IMR-90 (cell line): ENCODE measurements at regions not wholly inside any gene's neighbourhood (a gene's known extent, or its start where the extent isn't known, plus 50 kb on each side); places are given as distances from the start of the nearest gene placed in this dataset.

ENCODE experiments used
- ATAC-seq: fragments of 200-7000 bp; cut with Tn5 transposase; 2 replicates; pipeline ENCODE4 v1.9.1; 2020; ENCODE audit warnings: low read depth, mild to moderate bottlenecking, moderate library complexity
- BruUV-seq: library from RNA; stranded (reverse); fragments of 400-500 nt; replicated peaks from 2 replicates; lab custom pipeline; 2021; lab: Mats Ljungman, UMichigan
- CTCF ChIA-PET: fragments of 300-600 bp; formaldehyde crosslinking; extraction: SDS; loops from one replicate; lab custom pipeline; 2021; ENCODE audit warnings: antibody characterized with exemption; lab: Yijun Ruan, JAX
- POLR2A ChIA-PET: fragments of 300-600 bp; sonication (Branson Sonifier 250); formaldehyde crosslinking; loops from one replicate; lab custom pipeline; 2022; ENCODE audit warnings: antibody characterized with exemption; ENCODE audit not compliant: unreplicated experiment; lab: Charles Lee
- DNase-seq: peaks from one replicate; pipeline ENCODE4 v3.0.0; 2013
- H2AFZ ChIP-seq: replicated peaks from 2 replicates; pipeline ENCODE3; 2013; ENCODE audit warnings: low read length, mild to moderate bottlenecking; ENCODE audit not compliant: poor library complexity
- H2AK5ac ChIP-seq: 2 replicates; pipeline ENCODE4 v1.6.1; 2013; ENCODE audit warnings: low read depth, low read length, inconsistent platforms
- H2AK9ac ChIP-seq: replicated peaks from 2 replicates; pipeline ENCODE3; 2013; ENCODE audit warnings: mild to moderate bottlenecking, low read depth, low read length, moderate library complexity; ENCODE audit not compliant: poor library complexity
- H2BK120ac ChIP-seq: 2 replicates; pipeline ENCODE4 v1.6.1; 2013; ENCODE audit warnings: low read depth, low read length, inconsistent platforms
- H2BK15ac ChIP-seq: 3 replicates; pipeline ENCODE4 v1.6.1; 2013; ENCODE audit warnings: low read depth, low read length, inconsistent platforms
- H2BK20ac ChIP-seq: 2 replicates; pipeline ENCODE4 v1.6.1; 2013; ENCODE audit warnings: low read depth, mild to moderate bottlenecking, inconsistent platforms, low read length, moderate library complexity
- H2BK5ac ChIP-seq: 2 replicates; pipeline ENCODE4 v1.6.1; 2013; ENCODE audit warnings: mild to moderate bottlenecking, low read depth, low read length, inconsistent platforms; ENCODE audit not compliant: poor library complexity, severe bottlenecking
- H3K14ac ChIP-seq: replicated peaks from 2 replicates; pipeline ENCODE4 v1.6.1; 2013; ENCODE audit warnings: low read depth, low read length, inconsistent platforms
- H3K18ac ChIP-seq: 2 replicates; pipeline ENCODE4 v1.6.1; 2013; ENCODE audit warnings: low read depth, low read length, control low read depth
- H3K23ac ChIP-seq: 2 replicates; pipeline ENCODE4 v1.6.1; 2013; ENCODE audit warnings: low read depth, low read length, inconsistent platforms
- H3K27ac ChIP-seq: 2 replicates; pipeline ENCODE4 v1.5.1; 2013; ENCODE audit warnings: mild to moderate bottlenecking, control low read depth, low read length; ENCODE audit not compliant: insufficient read depth
- H3K27me3 ChIP-seq: 2 replicates; pipeline ENCODE4 v1.6.1; 2013; ENCODE audit warnings: low read length; ENCODE audit not compliant: control insufficient read depth, insufficient read depth
- H3K36me3 ChIP-seq: 2 replicates; pipeline ENCODE4 v1.6.1; 2013; ENCODE audit warnings: low read length, mixed read lengths; ENCODE audit not compliant: control insufficient read depth, insufficient read depth
- H3K4ac ChIP-seq: 2 replicates; pipeline ENCODE4 v1.6.1; 2013; ENCODE audit warnings: low read depth, low read length, inconsistent platforms
- H3K4me1 ChIP-seq: 2 replicates; pipeline ENCODE4 v1.6.1; 2013; ENCODE audit warnings: low read length, mixed read lengths; ENCODE audit not compliant: control insufficient read depth, insufficient read depth
- H3K4me2 ChIP-seq: 2 replicates; pipeline ENCODE4 v1.6.1; 2013; ENCODE audit warnings: low read depth, mild to moderate bottlenecking, control low read depth, low read length, moderate library complexity
- H3K4me3 ChIP-seq: 2 replicates; pipeline ENCODE4 v1.5.1; 2013; ENCODE audit warnings: low read depth, mild to moderate bottlenecking, control low read depth, low read length, moderate library complexity; ENCODE audit not compliant: insufficient read depth
- H3K56ac ChIP-seq: 2 replicates; pipeline ENCODE4 v1.6.1; 2013; ENCODE audit warnings: low read length, inconsistent platforms; ENCODE audit not compliant: insufficient read depth; ENCODE audit errors: extremely low read depth
- H3K79me1 ChIP-seq, 2 experiments: 2 replicates each; pipeline ENCODE4 v1.6.1; 2013; ENCODE audit warnings: low read length in 2 of 2, inconsistent platforms in 1 of 2, low read depth in 1 of 2
- H3K9ac ChIP-seq: 2 replicates; pipeline ENCODE4 v1.6.1; 2013; ENCODE audit warnings: low read depth, low read length, control low read depth
- H3K9me1 ChIP-seq: 2 replicates; pipeline ENCODE4 v1.6.1; 2013; ENCODE audit warnings: low read length, inconsistent platforms; ENCODE audit not compliant: insufficient read depth
- H3K9me3 ChIP-seq: 2 replicates; pipeline ENCODE4 v1.6.1; 2013; ENCODE audit warnings: low read length; ENCODE audit not compliant: control insufficient read depth, insufficient read depth
- H4K20me1 ChIP-seq: 2 replicates; pipeline ENCODE4 v1.6.1; 2013; ENCODE audit warnings: low read length, inconsistent platforms; ENCODE audit not compliant: insufficient read depth
- H4K5ac ChIP-seq: 2 replicates; pipeline ENCODE4 v1.6.1; 2013; ENCODE audit warnings: mild to moderate bottlenecking, low read depth, low read length, control low read depth
- H4K8ac ChIP-seq, 2 experiments: 2 replicates each; pipeline ENCODE4 v1.6.1; 2013; ENCODE audit warnings: low read depth in 2 of 2, low read length in 2 of 2, control low read depth in 1 of 2, inconsistent platforms in 1 of 2
- H4K91ac ChIP-seq: 2 replicates; pipeline ENCODE4 v1.6.1; 2013; ENCODE audit warnings: low read depth, low read length, inconsistent platforms; ENCODE audit not compliant: insufficient read depth
- BHLHE40 ChIP-seq: fragments of 150-350 bp; IDR thresholded peaks from 2 replicates; pipeline ENCODE4 v1.6.1; 2016; ENCODE audit warnings: mild to moderate bottlenecking, low read depth, low read length
- CEBPB ChIP-seq: IDR thresholded peaks from 2 replicates; pipeline ENCODE4 v1.6.1; 2012; ENCODE audit warnings: low read depth, low read length, improper control_type of control experiment
- MAZ ChIP-seq: IDR thresholded peaks from 2 replicates; pipeline ENCODE4 v1.6.1; 2012; ENCODE audit warnings: low read depth, mild to moderate bottlenecking, low read length, improper control_type of control experiment, moderate library complexity, borderline replicate concordance
- MXI1 ChIP-seq: IDR thresholded peaks from 2 replicates; pipeline ENCODE4 v1.6.1; 2012; ENCODE audit warnings: low read depth, mild to moderate bottlenecking, low read length, moderate library complexity, borderline replicate concordance
- NFE2L2 ChIP-seq: fragments of 150-350 bp; IDR thresholded peaks from 2 replicates; pipeline ENCODE4 v1.6.1; 2016; ENCODE audit warnings: low read depth, mild to moderate bottlenecking, low read length
- POLR2A ChIP-seq: IDR thresholded peaks from 2 replicates; pipeline ENCODE4 v1.6.1; 2012; ENCODE audit warnings: mild to moderate bottlenecking, low read depth, low read length
- RCOR1 ChIP-seq: IDR thresholded peaks from 2 replicates; pipeline ENCODE4 v1.6.1; 2012; ENCODE audit warnings: mild to moderate bottlenecking, low read length, improper control_type of control experiment; ENCODE audit not compliant: insufficient replicate concordance
- RFX5 ChIP-seq: IDR thresholded peaks from 2 replicates; pipeline ENCODE4 v1.8.0; 2012; ENCODE audit warnings: low read depth, mild to moderate bottlenecking, low read length, moderate library complexity
- SMC3 ChIP-seq: fragments of 150-350 bp; IDR thresholded peaks from 2 replicates; pipeline ENCODE4 v1.6.1; 2016; ENCODE audit warnings: low read depth, mild to moderate bottlenecking, antibody characterized with exemption, low read length, moderate library complexity
- USF2 ChIP-seq: fragments of 150-350 bp; IDR thresholded peaks from 2 replicates; pipeline ENCODE4 v1.6.1; 2017; ENCODE audit warnings: mild to moderate bottlenecking, antibody characterized with exemption, low read length, low read depth
- WGBS, 2 experiments: methylation state at CpG; one replicate each; pipeline versions ENCODE4 v1.1.5 to v1.1.7; 2013; ENCODE audit warnings: missing lambda C conversion rate in 2 of 2; ENCODE audit not compliant: insufficient read length in 1 of 2; ENCODE audit errors: extremely low coverage in 2 of 2; 5-methylcytosine and 5-hydroxymethylcytosine counted together
- dilution Hi-C: fragments of 300-500 bp; cut with HindIII; formaldehyde crosslinking; loops from one replicate; pipeline ENCODE4 v1.14.3; 2018; ENCODE audit warnings: low sequenced_read_pairs; ENCODE audit not compliant: unreplicated experiment
- in situ Hi-C: fragments of 300-500 bp; cut with MboI; formaldehyde crosslinking; loops from 3 replicates; pipeline ENCODE4 v1.14.3; 2019; ENCODE audit warnings: low sequenced_read_pairs, inconsistent platforms, mixed read lengths
- intact Hi-C: fragments of 100-400 bp; cut with micrococcal nuclease; formaldehyde crosslinking; loops from 2 replicates; pipeline ENCODE4 v1.10.0; 2022

- peaks cover 2% of the 10 kb centered on the region; the same call in 1 of the 2 replicates for H3K9me3 ChIP-seq
- H4K91ac ChIP-seq: no peak overlapping the region
- H3K9me1 ChIP-seq: peaks cover 4% of the 10 kb centered on the region; the same call in 1 of the 2 replicates
- no peak for TF ChIP-seq RFX5
- TF ChIP-seq CEBPB: no peak
- no peak for TF ChIP-seq RCOR1
- TF ChIP-seq SMC3: no peak
- TF ChIP-seq POLR2A: no peak
- TF ChIP-seq MXI1: no peak
- no peak for TF ChIP-seq BHLHE40
- TF ChIP-seq MAZ: no peak
- TF ChIP-seq NFE2L2: no peak
- no peak for TF ChIP-seq USF2
- in situ Hi-C loops (no loop called here), intact Hi-C loops (no loop called here), dilution Hi-C loops (no loop called here)
- no peaks in the 10 kb centered on the region for H4K20me1 ChIP-seq
- DNase-seq (no peak), ATAC-seq (no peak)
- H3K56ac ChIP-seq: no peak overlapping the region
- no peak overlapping the region for H3K4me2 ChIP-seq
- no CpG with 5 or more reads among the region's 4 CpGs for WGBS, 2 experiments
- H3K4ac ChIP-seq: 0 out of 2 replicates have a peak overlapping the region, but pooled peaks have one; percentile 38
- H3K4me3 ChIP-seq: no peak overlapping the region
- no peak overlapping the region for H3K14ac ChIP-seq
- H3K27me3 ChIP-seq: 0 out of 2 replicates have a peak, but pooled peaks cover 2% of the 10 kb centered on the region
- no peak overlapping the region for H3K9ac ChIP-seq
- ChIA-PET POLR2A (no interaction called here), CTCF (no interaction called here)
- H2BK15ac ChIP-seq: no peak overlapping the region
- H3K79me1 ChIP-seq: no peaks in the 10 kb centered on the region
- peaks cover 11% of the 10 kb centered on the region for H3K4me1 ChIP-seq
- no peaks in the 10 kb centered on the region for H3K36me3 ChIP-seq
- H2BK5ac ChIP-seq: no peak overlapping the region
- H2BK20ac ChIP-seq: peak overlapping the region; percentile 29; the same call in 1 of the 2 replicates
- H2BK120ac ChIP-seq: no peak overlapping the region; the same call in 1 of the 2 replicates
- no peak overlapping the region for H3K27ac ChIP-seq
- H2AFZ ChIP-seq: no peak overlapping the region
- no peak overlapping the region for H4K8ac ChIP-seq
- H3K23ac ChIP-seq: no peak overlapping the region
- no peak overlapping the region for H2AK5ac ChIP-seq
- no peak overlapping the region for H2AK9ac ChIP-seq
- no peak overlapping the region for H4K5ac ChIP-seq
- no peak overlapping the region; the same call in 1 of the 2 replicates for H3K18ac ChIP-seq
- BruUV-seq: no TSS peak
Observed at GRCh38 chr13:95357875-95358274, 56.6 kb upstream of the ABCC4 start.
